NB4 (cell line): ENCODE measurements at regions not wholly inside any gene's neighbourhood (a gene's known extent, or its start where the extent isn't known, plus 50 kb on each side); places are given as distances from the start of the nearest gene placed in this dataset.

Experiments used
- DNase-seq: peaks from one replicate; pipeline ENCODE4 v3.0.0; 2010; ENCODE audit warnings: low read depth
- H3K4me3 ChIP-seq: one replicate; pipeline ENCODE4 v1.5.1; 2011; ENCODE audit warnings: mild to moderate bottlenecking, low read depth, low read length, moderate library complexity
- MYC ChIP-seq: IDR thresholded peaks from 2 replicates; pipeline ENCODE4 v1.6.1; 2011; ENCODE audit warnings: low read depth, low read length
- POLR2A ChIP-seq: IDR thresholded peaks from 2 replicates; pipeline ENCODE4 v1.6.1; 2011; ENCODE audit warnings: mild to moderate bottlenecking; ENCODE audit not compliant: insufficient read length; ENCODE audit errors: extremely low read depth
- TF ChIP-seq, protein P1 (sequence below): IDR thresholded peaks from one replicate; pipeline ENCODE4 v1.5.1; 2012; ENCODE audit warnings: low read depth, low read length
- TF ChIP-seq, protein P2 (sequence below): IDR thresholded peaks from 2 replicates; pipeline ENCODE4 v1.6.1; 2011; ENCODE audit warnings: low read depth, low read length

GRCh38 chr3:182384221-182384620 lies 409.1 kb upstream of the ATP11B start:
- H3K4me3 ChIP-seq = no peak overlapping the region
- no peak for DNase-seq
- TF ChIP-seq POLR2A (no peak), MYC (no peak)
- TF ChIP-seq, protein P1, sequence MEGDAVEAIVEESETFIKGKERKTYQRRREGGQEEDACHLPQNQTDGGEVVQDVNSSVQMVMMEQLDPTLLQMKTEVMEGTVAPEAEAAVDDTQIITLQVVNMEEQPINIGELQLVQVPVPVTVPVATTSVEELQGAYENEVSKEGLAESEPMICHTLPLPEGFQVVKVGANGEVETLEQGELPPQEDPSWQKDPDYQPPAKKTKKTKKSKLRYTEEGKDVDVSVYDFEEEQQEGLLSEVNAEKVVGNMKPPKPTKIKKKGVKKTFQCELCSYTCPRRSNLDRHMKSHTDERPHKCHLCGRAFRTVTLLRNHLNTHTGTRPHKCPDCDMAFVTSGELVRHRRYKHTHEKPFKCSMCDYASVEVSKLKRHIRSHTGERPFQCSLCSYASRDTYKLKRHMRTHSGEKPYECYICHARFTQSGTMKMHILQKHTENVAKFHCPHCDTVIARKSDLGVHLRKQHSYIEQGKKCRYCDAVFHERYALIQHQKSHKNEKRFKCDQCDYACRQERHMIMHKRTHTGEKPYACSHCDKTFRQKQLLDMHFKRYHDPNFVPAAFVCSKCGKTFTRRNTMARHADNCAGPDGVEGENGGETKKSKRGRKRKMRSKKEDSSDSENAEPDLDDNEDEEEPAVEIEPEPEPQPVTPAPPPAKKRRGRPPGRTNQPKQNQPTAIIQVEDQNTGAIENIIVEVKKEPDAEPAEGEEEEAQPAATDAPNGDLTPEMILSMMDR = no peak
- TF ChIP-seq, protein P2, sequence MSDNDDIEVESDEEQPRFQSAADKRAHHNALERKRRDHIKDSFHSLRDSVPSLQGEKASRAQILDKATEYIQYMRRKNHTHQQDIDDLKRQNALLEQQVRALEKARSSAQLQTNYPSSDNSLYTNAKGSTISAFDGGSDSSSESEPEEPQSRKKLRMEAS = no peak

- H3K4me3 ChIP-seq = no peak overlapping the region
These were observed 407.9 kb upstream of the ATP11B start for GRCh38 chr3:182385356-182385755.

DNA sequence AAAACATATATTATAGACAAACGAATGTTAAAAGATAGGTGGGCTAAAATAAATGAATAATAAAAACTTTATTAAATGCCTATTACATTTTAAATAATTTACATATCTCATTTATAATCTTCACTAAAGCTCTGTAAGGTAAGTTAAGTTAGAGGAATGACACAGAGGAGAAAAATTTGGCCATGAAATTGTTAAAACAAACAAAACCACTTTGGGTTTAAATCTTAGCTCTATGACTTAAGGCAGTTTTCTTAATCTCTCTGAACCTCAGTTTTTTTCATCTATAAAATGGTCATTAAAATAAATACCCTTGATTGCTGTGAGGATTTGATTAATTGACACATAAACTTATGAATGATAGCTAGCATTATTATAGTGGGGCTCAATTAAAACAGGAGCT lies 404.8 kb upstream of the ATP11B start:
- no peak for TF ChIP-seq POLR2A
- no peak for TF ChIP-seq MYC
- no peak for DNase-seq
- no peak overlapping the region for H3K4me3 ChIP-seq

More at GRCh38 chr3:182385356-182385755, 407.9 kb upstream of the ATP11B start:
- no peak for DNase-seq
- TF ChIP-seq MYC = no peak
- TF ChIP-seq POLR2A = no peak
- TF ChIP-seq, protein P1 = no peak
- TF ChIP-seq, protein P2 = no peak

- no peak overlapping the region for H3K4me3 ChIP-seq
- DNase-seq = no peak
- TF ChIP-seq POLR2A = no peak
These were observed 404.1 kb upstream of the ATP11B start for GRCh38 chr3:182389071-182389815.

- H3K4me3 ChIP-seq = no peak overlapping the region
- no peak for DNase-seq
- no peak for TF ChIP-seq MYC
- no peak for TF ChIP-seq POLR2A
- TF ChIP-seq, protein P1 = no peak
- TF ChIP-seq, protein P2 = no peak
These were observed 402.9 kb upstream of the ATP11B start for GRCh38 chr3:182390421-182390820.

DNA sequence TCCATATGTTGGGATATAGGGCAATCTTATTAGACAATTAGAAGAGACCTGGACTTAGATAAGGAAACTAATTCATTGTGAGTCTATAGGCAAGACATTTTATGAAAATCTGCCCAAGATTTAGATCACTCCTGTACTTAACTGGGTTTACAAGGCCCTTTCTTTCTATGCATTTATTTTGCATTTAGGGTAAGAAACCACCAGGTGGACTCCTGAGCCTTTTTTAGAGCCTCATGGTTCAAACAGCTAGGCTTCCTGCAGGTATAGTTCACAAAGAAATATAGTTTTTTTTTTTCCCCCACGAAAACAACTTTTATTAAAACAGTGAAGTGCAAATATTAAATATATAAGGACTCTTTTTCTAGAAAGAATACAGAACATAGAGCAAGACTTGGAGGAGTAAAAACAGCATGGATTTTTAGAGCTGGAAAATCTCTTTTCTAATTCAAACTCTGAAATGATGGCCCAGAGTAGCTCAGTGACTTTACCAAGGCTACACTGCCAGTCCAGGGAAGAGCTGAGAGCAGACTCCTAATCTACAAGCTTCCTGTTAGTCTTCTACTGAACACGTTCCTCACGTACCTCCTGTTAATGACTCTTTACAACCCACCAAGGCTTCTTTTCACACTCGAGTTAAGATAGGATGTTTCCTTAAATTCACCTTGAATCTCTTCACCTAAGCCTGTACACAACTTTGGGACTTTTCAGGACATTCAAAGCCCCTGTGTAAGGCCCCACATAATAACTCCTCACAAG lies 400.9 kb upstream of the ATP11B start:
- no peak overlapping the region for H3K4me3 ChIP-seq
- TF ChIP-seq MYC = no peak
- TF ChIP-seq, protein P1 = no peak
- no peak for TF ChIP-seq POLR2A
- TF ChIP-seq, protein P2 = no peak
- peak; percentile 8 for DNase-seq
